ENCODE measurements at regions not wholly inside any gene's neighbourhood (a gene's known extent, or its start where the extent isn't known, plus 50 kb on each side); places are given as distances from the start of the nearest gene placed in this dataset.

DNA sequence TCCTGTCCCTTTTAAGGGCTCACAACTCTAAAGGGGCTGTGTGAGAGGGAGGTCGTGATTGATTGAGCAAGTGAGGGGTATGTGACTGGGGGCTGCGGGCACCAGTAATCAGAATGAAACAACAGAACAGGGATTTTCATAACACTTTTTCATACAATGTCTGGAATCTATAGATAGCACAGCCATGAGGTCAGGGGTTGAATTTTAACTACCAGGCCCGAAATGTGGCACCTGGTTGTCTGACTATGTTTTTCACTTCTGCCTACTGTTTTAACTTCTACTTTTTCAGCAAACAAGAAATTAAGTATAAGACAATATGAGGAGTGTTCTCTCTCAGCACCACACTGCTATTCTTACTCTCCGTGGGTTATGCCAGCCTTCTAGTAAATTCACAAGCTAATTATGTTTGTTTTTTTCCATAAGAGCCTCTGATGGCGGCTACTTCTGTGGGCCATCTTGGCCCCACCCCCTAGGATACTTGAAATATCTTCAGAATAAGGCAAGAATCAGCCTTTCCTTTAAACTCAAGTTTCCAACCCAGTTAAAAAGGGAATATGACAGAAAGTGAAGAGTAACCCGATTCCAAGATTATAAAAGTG lies 552.8 kb upstream of the CHORDC1 start (continued):
- TF ChIP-seq ZSCAN4 (tag by site-specific recombination; IDR thresholded peaks at IDR 0.05) (no peak), RBAK (tag by site-specific recombination; IDR thresholded peaks at IDR 0.05) (no peak), ZBTB21 (tag by site-specific recombination; IDR thresholded peaks at IDR 0.05) (no peak), ZNF138 (tag by site-specific recombination; IDR thresholded peaks at IDR 0.05; ENCODE audit: borderline replicate concordance) (no peak), ZBTB7A (tag by site-specific recombination; IDR thresholded peaks at IDR 0.05; ENCODE audit: low read depth) (no peak), HOXA7 (CRISPR knock-in tag; IDR thresholded peaks at IDR 0.05; ENCODE audit: borderline replicate concordance) (no peak), ZNF292 (tag by site-specific recombination; IDR thresholded peaks at IDR 0.05; ENCODE audit: borderline replicate concordance, low read depth) (no peak), ZNF266 (tag by site-specific recombination; IDR thresholded peaks at IDR 0.05; ENCODE audit: low read depth) (no peak), ZNF23 (tag by site-specific recombination; IDR thresholded peaks at IDR 0.05; ENCODE audit: borderline replicate concordance) (no peak), ZNF501 (tag by site-specific recombination; IDR thresholded peaks at IDR 0.05) (no peak)

DNA sequence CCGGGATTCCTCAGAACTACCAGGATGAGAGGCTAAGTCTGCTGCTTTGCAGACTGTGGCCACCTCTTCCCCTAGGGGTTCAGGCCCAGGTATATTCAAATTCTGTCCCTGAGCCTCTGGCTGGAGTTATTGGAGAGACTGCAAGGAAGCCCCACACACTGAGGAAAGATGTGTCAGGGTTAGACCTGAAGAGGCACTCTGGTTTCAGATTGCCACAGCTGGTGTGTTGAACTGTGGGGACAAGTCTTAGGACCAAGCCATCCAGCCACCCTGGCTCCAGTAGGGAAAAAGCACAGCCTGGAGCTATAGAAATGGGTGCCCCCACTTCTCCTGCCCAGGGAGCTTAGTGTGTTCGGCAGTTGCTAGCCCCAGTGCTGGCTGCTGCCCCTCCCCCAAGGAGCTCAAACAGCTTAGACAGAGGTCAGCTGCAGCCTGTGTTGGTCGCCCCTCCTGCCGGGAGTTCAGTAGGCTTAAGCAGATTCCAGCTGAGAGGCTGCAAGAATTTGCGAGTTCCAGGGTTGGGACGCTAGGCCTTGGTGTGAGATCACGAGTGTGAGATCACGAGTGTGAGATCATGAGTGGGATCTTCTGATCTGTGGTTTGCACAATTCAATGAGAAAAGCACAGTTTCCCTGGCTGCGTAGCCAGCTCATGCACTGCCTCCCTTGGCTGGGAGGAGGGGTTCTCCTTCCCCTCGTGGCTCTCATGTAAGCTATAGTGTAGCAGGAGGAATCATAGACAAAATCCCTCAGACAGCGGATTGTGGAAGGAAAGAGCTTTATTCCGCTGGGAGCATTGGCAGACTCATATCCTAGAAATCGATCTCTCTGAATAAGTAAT lies 552.1 kb upstream of the CHORDC1 start:
- ChIA-PET POLR2A (no interaction called here), CTCF (no interaction called here)
- TF ChIP-seq ZNF660 (tag by site-specific recombination; IDR thresholded peaks at IDR 0.05) (no peak), ZXDB (tag by site-specific recombination; IDR thresholded peaks at IDR 0.05) (no peak), ZNF133 (tag by site-specific recombination; IDR thresholded peaks at IDR 0.05) (no peak), ZBTB6 (tag by site-specific recombination; IDR thresholded peaks at IDR 0.05) (no peak), ZFP41 (tag by site-specific recombination; IDR thresholded peaks at IDR 0.05; ENCODE audit: borderline replicate concordance) (no peak), SCRT1 (tag by site-specific recombination; IDR thresholded peaks at IDR 0.05; ENCODE audit: borderline replicate concordance) (no peak), ZFHX2 (tag by site-specific recombination; conservative IDR thresholded peaks at IDR 0.05) (no peak), ZNF335 (tag by site-specific recombination; conservative IDR thresholded peaks at IDR 0.05) (no peak), ZNF37A (tag by site-specific recombination; IDR thresholded peaks at IDR 0.05) (no peak), ZNF654 (tag by site-specific recombination; IDR thresholded peaks at IDR 0.05; ENCODE audit: low read depth) (no peak), ZNF843 (tag by site-specific recombination; IDR thresholded peaks at IDR 0.05) (no peak), ZBTB21 (tag by site-specific recombination; IDR thresholded peaks at IDR 0.05) (no peak), ZNF510 (tag by site-specific recombination; IDR thresholded peaks at IDR 0.05; ENCODE audit: insufficient replicate concordance) (no peak), GLIS2 (tag by site-specific recombination; IDR thresholded peaks at IDR 0.05) (no peak)
- TF ChIP-seq, protein P1, sequence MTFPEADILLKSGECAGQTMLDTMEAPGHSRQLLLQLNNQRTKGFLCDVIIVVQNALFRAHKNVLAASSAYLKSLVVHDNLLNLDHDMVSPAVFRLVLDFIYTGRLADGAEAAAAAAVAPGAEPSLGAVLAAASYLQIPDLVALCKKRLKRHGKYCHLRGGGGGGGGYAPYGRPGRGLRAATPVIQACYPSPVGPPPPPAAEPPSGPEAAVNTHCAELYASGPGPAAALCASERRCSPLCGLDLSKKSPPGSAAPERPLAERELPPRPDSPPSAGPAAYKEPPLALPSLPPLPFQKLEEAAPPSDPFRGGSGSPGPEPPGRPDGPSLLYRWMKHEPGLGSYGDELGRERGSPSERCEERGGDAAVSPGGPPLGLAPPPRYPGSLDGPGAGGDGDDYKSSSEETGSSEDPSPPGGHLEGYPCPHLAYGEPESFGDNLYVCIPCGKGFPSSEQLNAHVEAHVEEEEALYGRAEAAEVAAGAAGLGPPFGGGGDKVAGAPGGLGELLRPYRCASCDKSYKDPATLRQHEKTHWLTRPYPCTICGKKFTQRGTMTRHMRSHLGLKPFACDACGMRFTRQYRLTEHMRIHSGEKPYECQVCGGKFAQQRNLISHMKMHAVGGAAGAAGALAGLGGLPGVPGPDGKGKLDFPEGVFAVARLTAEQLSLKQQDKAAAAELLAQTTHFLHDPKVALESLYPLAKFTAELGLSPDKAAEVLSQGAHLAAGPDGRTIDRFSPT (tag by site-specific recombination; IDR thresholded peaks at IDR 0.05), result no peak
- Histone ChIP-seq H3K4me1 (ENCODE audit: control insufficient read depth, insufficient read depth, low read length) (no peaks in the 10 kb centered on the region), H3K27ac (ENCODE audit: extremely low read depth, low read depth, low read length) (no peak overlapping the region), H3K36me3 (ENCODE audit: control insufficient read depth in 2 of 2, insufficient read depth in 1 of 2, low read length in 2 of 2) (no peaks in the 10 kb centered on the region), H3K9me3 (ENCODE audit: control insufficient read depth, insufficient read depth, low read depth, low read length) (no peaks in the 10 kb centered on the region), H3K4me3 (ENCODE audit: low read depth, low read length) (no peak overlapping the region)
